Ectodermal cell (in vitro differentiated cells): ENCODE measurements at regions not wholly inside any gene's neighbourhood (a gene's known extent, or its start where the extent isn't known, plus 50 kb on each side); places are given as distances from the start of the nearest gene placed in this dataset.

Source experiments
- H3K27ac ChIP-seq: 2 replicates; pipeline ENCODE4 v1.7.0; 2013; ENCODE audit warnings: mild to moderate bottlenecking, low read depth, low read length; ENCODE audit not compliant: insufficient read depth, poor library complexity, severe bottlenecking
- H3K27me3 ChIP-seq: 2 replicates; pipeline ENCODE4 v1.7.0; 2013; ENCODE audit warnings: mild to moderate bottlenecking, low read length; ENCODE audit not compliant: insufficient read depth, control insufficient read depth, poor library complexity, severe bottlenecking
- H3K36me3 ChIP-seq: one replicate; pipeline ENCODE4 v1.7.0; 2013; ENCODE audit warnings: low read length; ENCODE audit not compliant: control insufficient read depth, insufficient read depth
- H3K4me1 ChIP-seq: one replicate; pipeline ENCODE4 v1.7.0; 2013; ENCODE audit warnings: low read length; ENCODE audit not compliant: control insufficient read depth, insufficient read depth
- H3K4me3 ChIP-seq: 2 replicates; pipeline ENCODE4 v1.7.0; 2013; ENCODE audit warnings: low read depth, low read length, control low read depth; ENCODE audit not compliant: insufficient read depth
- H3K9me3 ChIP-seq: 2 replicates; pipeline ENCODE4 v1.7.0; 2013; ENCODE audit warnings: mild to moderate bottlenecking, low read length, moderate library complexity; ENCODE audit not compliant: control insufficient read depth
- WGBS, 2 experiments: methylation state at CpG; one replicate each; pipeline ENCODE4 v1.1.7; 2013; ENCODE audit warnings: missing lambda C conversion rate in 2 of 2; 5-methylcytosine and 5-hydroxymethylcytosine counted together

- no peaks in the 10 kb centered on the region for H3K9me3 ChIP-seq
- WGBS, 2 experiments: 87 to 88% methylated on average over 9 of the region's 9 CpGs
- no peaks in the 10 kb centered on the region for H3K4me1 ChIP-seq
- no peak overlapping the region for H3K27ac ChIP-seq
- H3K4me3 ChIP-seq: no peak overlapping the region
- no peaks in the 10 kb centered on the region for H3K27me3 ChIP-seq
- no peaks in the 10 kb centered on the region for H3K36me3 ChIP-seq
Observed at GRCh38 chr2:238578256-238578655, 151.5 kb downstream of the ASB1 start.

DNA sequence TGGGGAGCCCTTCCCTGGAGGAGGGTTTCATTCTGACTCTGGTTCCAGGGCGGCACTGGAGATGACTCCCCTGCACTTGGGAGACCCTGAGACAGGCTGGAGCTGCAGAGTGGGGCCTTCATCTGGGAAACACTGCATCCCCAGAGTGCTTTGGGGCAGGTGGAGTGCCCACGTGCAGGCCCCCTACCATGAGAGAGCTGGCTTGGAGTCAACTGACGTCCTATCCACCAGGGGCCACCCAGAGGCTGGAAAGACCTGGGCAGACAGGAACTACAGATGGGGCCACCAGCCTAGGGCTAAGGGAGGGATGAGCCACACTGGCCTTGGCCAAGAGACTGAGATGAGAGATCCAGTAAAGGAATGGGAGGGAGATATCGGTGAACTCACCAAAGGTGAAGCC lies 153.8 kb downstream of the ASB1 start:
- Histone ChIP-seq H3K4me3 (no peak overlapping the region), H3K4me1 (no peaks in the 10 kb centered on the region), H3K36me3 (no peaks in the 10 kb centered on the region), H3K27ac (no peak overlapping the region), H3K9me3 (no peaks in the 10 kb centered on the region), H3K27me3 (no peaks in the 10 kb centered on the region)
- 92 to 93% methylated on average over 4 of the region's 4 CpGs for WGBS, 2 experiments

GRCh38 chr2:238581126-238581525 lies 154.4 kb downstream of the ASB1 start:
- 97% methylated on average over 3 of the region's 4 CpGs for WGBS, 2 experiments
- Histone ChIP-seq H3K27ac (no peak overlapping the region), H3K4me1 (peaks cover 4% of the 10 kb centered on the region)

GRCh38 chr2:238582159-238582558 lies 155.4 kb downstream of the ASB1 start:
- Histone ChIP-seq H3K9me3 (no peaks in the 10 kb centered on the region), H3K27me3 (no peaks in the 10 kb centered on the region), H3K4me3 (no peak overlapping the region), H3K36me3 (no peaks in the 10 kb centered on the region), H3K27ac (no peak overlapping the region), H3K4me1 (peaks cover 11% of the 10 kb centered on the region)
- 90 to 93% methylated on average over 1 of the region's 1 CpG for WGBS, 2 experiments

More at GRCh38 chr2:238581126-238581525, 154.4 kb downstream of the ASB1 start:
- no peaks in the 10 kb centered on the region for H3K9me3 ChIP-seq
- no peaks in the 10 kb centered on the region for H3K36me3 ChIP-seq
- H3K4me3 ChIP-seq: no peak overlapping the region
- no peaks in the 10 kb centered on the region for H3K27me3 ChIP-seq

DNA sequence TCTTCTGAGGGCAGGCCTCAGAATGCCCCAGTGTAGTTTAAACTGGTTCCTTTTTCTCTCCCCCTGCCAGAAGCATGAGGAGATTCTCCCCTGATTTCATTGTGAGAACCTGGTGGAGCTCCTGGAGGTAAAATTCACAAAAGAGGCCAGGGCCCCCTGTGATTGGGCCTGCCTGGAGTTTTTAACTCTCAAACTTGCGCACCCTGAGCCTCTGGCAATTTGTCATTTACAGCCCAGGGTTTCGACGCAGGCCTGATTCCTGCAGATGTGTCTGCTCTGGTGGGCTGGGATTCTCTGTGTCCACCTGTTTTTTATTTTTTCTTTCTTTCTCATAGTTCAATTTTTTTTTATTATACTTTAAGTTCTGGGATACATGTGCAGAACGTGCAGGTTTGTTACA lies 157.9 kb downstream of the ASB1 start:
- no peaks in the 10 kb centered on the region for H3K36me3 ChIP-seq
- no peak overlapping the region for H3K4me3 ChIP-seq
- 82 to 92% methylated on average over 3 of the region's 4 CpGs for WGBS, 2 experiments
- H3K27ac ChIP-seq: no peak overlapping the region
- no peaks in the 10 kb centered on the region for H3K9me3 ChIP-seq
- H3K27me3 ChIP-seq: no peaks in the 10 kb centered on the region
- peaks cover 11% of the 10 kb centered on the region for H3K4me1 ChIP-seq

GRCh38 chr2:238585836-238586821 lies 159.4 kb downstream of the ASB1 start:
- peaks cover 11% of the 10 kb centered on the region for H3K4me1 ChIP-seq
- WGBS, 2 experiments: 88 to 89% methylated on average over 34 of the region's 34 CpGs
- no peak overlapping the region for H3K4me3 ChIP-seq
- no peaks in the 10 kb centered on the region for H3K27me3 ChIP-seq
- H3K9me3 ChIP-seq: no peaks in the 10 kb centered on the region
- H3K27ac ChIP-seq: no peak overlapping the region
- H3K36me3 ChIP-seq: no peaks in the 10 kb centered on the region

DNA sequence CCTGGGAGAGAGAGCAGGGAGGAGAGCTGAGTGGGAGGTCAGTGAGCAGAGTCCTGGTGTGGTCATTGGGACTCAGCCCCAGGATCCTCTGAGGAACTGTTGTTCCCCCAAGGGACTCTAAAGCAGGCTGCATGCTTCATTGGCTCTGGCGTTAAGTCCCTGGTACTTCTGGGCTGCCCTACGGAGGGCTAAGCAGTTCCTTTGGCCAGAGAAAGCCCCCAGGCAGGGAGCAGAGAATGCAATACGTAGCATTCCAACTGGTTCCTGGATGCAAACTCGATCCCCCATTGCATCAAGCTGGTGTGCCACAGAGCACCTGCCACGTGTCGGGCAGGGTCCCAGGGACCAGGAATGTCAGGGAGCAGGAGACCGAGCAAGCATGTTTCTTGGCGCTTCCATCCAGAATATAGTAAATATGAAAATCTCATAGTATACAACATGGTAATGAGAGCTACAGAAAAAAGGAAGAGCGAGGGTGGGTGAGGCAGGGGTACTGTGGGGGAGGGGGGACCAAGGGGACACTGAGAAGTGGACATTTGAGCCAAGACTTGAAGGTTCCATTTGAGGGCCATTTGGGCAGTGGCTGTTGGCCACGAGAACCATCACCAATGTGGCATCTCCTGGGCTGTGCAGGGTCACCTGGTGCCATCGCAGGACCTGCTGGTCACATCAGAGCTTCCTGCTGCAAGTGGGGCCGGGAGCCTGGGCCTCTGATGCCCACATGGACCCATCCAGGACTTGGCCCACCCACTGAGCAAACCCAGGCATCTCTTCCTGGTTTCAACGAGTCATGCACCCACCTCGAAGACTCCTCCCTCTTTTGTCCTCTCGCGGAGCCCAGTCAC lies 160.4 kb downstream of the ASB1 start:
- Histone ChIP-seq H3K4me3 (no peak overlapping the region), H3K36me3 (no peaks in the 10 kb centered on the region), H3K27ac (no peak overlapping the region), H3K9me3 (no peaks in the 10 kb centered on the region), H3K4me1 (peaks cover 11% of the 10 kb centered on the region), H3K27me3 (no peaks in the 10 kb centered on the region)
- WGBS, 2 experiments: 92 to 93% methylated on average over 16 of the region's 16 CpGs

DNA sequence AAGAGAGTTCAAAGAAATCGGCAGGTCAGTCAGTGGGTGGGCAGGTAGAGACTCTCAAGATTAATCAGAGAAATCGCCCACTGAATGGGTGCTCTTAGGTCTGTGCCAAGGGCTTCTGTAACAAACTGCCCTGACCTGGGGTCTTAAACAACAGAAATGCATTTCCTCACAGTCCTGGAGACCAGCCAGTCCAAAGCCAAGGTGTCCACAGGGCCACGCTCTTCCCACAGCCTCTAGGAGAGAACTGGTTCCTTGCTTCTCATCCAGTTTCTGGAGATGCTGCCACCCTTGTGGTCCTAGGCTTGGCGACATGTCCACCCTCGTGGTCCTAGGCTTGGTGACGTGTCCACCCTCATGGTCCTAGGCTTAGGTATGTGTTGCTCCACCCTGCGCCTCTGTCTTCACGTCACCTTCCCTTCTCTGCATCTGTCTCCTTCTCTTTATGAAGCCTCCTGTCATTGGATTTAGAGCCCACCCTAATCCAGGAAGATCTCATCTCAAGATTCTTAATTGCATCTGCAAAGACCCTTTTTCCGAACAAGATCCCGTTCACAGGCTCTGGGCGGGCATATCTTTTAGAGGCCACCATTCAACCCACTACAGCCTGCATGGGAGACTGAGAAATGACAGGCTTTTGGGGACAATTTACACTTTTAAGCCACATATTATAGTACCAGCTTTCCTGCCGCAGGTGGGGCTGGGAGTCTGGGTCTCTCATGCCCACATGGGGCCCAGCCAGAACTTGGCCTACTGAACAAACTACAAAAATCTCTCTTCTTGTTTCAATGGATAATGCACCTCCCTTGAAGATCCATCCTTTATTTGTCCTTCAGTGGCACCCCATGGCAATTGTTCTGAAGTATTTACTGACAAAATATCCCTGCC lies 161.3 kb downstream of the ASB1 start:
- H3K9me3 ChIP-seq: no peaks in the 10 kb centered on the region
- no peak overlapping the region for H3K4me3 ChIP-seq
- peaks cover 11% of the 10 kb centered on the region for H3K4me1 ChIP-seq
- no peak overlapping the region for H3K27ac ChIP-seq
- no peaks in the 10 kb centered on the region for H3K36me3 ChIP-seq
- 94 to 95% methylated on average over 12 of the region's 12 CpGs for WGBS, 2 experiments
- H3K27me3 ChIP-seq: no peaks in the 10 kb centered on the region

- Histone ChIP-seq H3K27ac (no peak overlapping the region), H3K9me3 (no peaks in the 10 kb centered on the region), H3K4me3 (no peak overlapping the region), H3K4me1 (peaks cover 11% of the 10 kb centered on the region), H3K27me3 (no peaks in the 10 kb centered on the region), H3K36me3 (no peaks in the 10 kb centered on the region)
- WGBS, 2 experiments: 91 to 95% methylated on average over 16 of the region's 16 CpGs
Observed at GRCh38 chr2:238589591-238590460, 163.1 kb downstream of the ASB1 start.
